H1 (cell line): ENCODE measurements at regions not wholly inside any gene's neighbourhood (a gene's known extent, or its start where the extent isn't known, plus 50 kb on each side); places are given as distances from the start of the nearest gene placed in this dataset.

ENCODE experiments used
- CTCF ChIA-PET: fragments of 300-600 bp; sonication (Branson Sonifier 250); formaldehyde crosslinking; loops from one replicate; lab custom pipeline; 2021; ENCODE audit not compliant: partially characterized antibody; lab: Charles Lee
- POLR2A ChIA-PET: fragments of 300-600 bp; sonication (Branson Sonifier 250); formaldehyde crosslinking; loops from one replicate; lab custom pipeline; 2021; ENCODE audit warnings: inconsistent platforms; ENCODE audit not compliant: partially characterized antibody; lab: Charles Lee
- DNase-seq, 2 experiments: peaks; one replicate each; pipeline versions ENCODE4 v3.0.0 to v3.0.0-alpha.2; 2010 to 2022; ENCODE audit warnings: low spot score in 2 of 2, low read depth in 1 of 2, mixed read lengths in 1 of 2
- FAIRE-seq: peaks from 2 replicates; lab custom pipeline; 2011; peaks lifted over from hg19 to GRCh38; lab: Jason Lieb, UNC
- H2AFZ ChIP-seq: 2 replicates; pipeline ENCODE4 v1.8.1; 2012; ENCODE audit warnings: low read length, inconsistent platforms
- H2AK5ac ChIP-seq: 2 replicates; pipeline ENCODE4 v1.6.1; 2013; ENCODE audit warnings: low read depth, low read length
- H2BK120ac ChIP-seq: replicated peaks from 2 replicates; pipeline ENCODE3; 2013; ENCODE audit warnings: low read depth, low read length, inconsistent platforms
- H2BK12ac ChIP-seq: 2 replicates; pipeline ENCODE4 v1.6.1; 2013; ENCODE audit warnings: low read depth, low read length
- H2BK15ac ChIP-seq: 2 replicates; pipeline ENCODE4 v1.6.1; 2013; ENCODE audit warnings: low read length
- H2BK20ac ChIP-seq: 2 replicates; pipeline ENCODE4 v1.6.1; 2013; ENCODE audit warnings: low read length
- H2BK5ac ChIP-seq: 2 replicates; pipeline ENCODE4 v1.6.1; 2013; ENCODE audit warnings: low read depth, low read length
- H3K14ac ChIP-seq: 2 replicates; pipeline ENCODE4 v1.6.1; 2013; ENCODE audit warnings: inconsistent platforms; ENCODE audit not compliant: insufficient read length
- H3K18ac ChIP-seq: 2 replicates; pipeline ENCODE4 v1.6.1; 2013; ENCODE audit warnings: low read length; ENCODE audit errors: extremely low read depth
- H3K23ac ChIP-seq: 2 replicates; pipeline ENCODE4 v1.6.1; 2013; ENCODE audit warnings: inconsistent platforms; ENCODE audit not compliant: insufficient read length
- H3K23me2 ChIP-seq: 2 replicates; pipeline ENCODE4 v1.6.1; 2013; ENCODE audit warnings: low read depth, low read length
- H3K27ac ChIP-seq: 2 replicates; pipeline ENCODE4 v1.6.1; 2011; ENCODE audit warnings: low read depth, low read length, inconsistent platforms
- H3K27me3 ChIP-seq, 4 experiments: replicated peaks in 1 of 4; 1 replicate in 1 of 4; 2 replicates in 3 of 4; pipeline versions ENCODE4 v1.6.1 to v1.8.1; 2011 to 2013; ENCODE audit warnings: low read length in 3 of 4, mild to moderate bottlenecking in 3 of 4, inconsistent platforms in 2 of 4, mixed read lengths in 2 of 4, moderate library complexity in 1 of 4; ENCODE audit not compliant: control insufficient read depth in 3 of 4, insufficient read depth in 3 of 4; ENCODE audit errors: extremely low read depth in 1 of 4
- H3K36me3 ChIP-seq, 4 experiments: 2 replicates each; pipeline versions ENCODE4 v1.6.1 to v1.8.1; 2011 to 2013; ENCODE audit warnings: mild to moderate bottlenecking in 4 of 4, low read length in 3 of 4, moderate library complexity in 2 of 4, control low read depth in 1 of 4, inconsistent platforms in 1 of 4; ENCODE audit not compliant: insufficient read depth in 4 of 4, control insufficient read depth in 2 of 4
- H3K4ac ChIP-seq: replicated peaks from 2 replicates; pipeline ENCODE3; 2013; ENCODE audit warnings: low read length, low read depth, mixed read lengths, inconsistent platforms; ENCODE audit not compliant: insufficient read length
- H3K4me1 ChIP-seq, 4 experiments: replicated peaks in 1 of 4; 1 replicate in 1 of 4; 2 replicates in 3 of 4; pipeline versions ENCODE4 v1.6.1 to v1.8.1; 2011 to 2013; ENCODE audit warnings: low read length in 3 of 4, inconsistent platforms in 2 of 4, mixed read lengths in 1 of 4; ENCODE audit not compliant: insufficient read depth in 4 of 4, control insufficient read depth in 3 of 4
- H3K4me2 ChIP-seq, 2 experiments: 2 replicates each; pipeline versions ENCODE4 v1.6.1 to v1.8.1; 2011 to 2013; ENCODE audit warnings: low read depth in 2 of 2, low read length in 2 of 2, control low read depth in 1 of 2, inconsistent platforms in 1 of 2, mild to moderate bottlenecking in 1 of 2; ENCODE audit not compliant: insufficient read depth in 1 of 2
- H3K4me3 ChIP-seq, 4 experiments: fragments of 200-600, 300-600 bp in 1 of 4; sonication (generic), shearing (Covaris generic), sonication (Bioruptor Twin) in 1 of 4; 2 replicates each; pipeline versions ENCODE4 v1.5.1 to v1.8.1; 2011 to 2016; ENCODE audit warnings: low read length in 4 of 4, low read depth in 3 of 4, control low read depth in 2 of 4, inconsistent platforms in 2 of 4, mild to moderate bottlenecking in 2 of 4, mixed read lengths in 1 of 4, moderate library complexity in 1 of 4; ENCODE audit not compliant: insufficient read depth in 2 of 4; ENCODE audit errors: extremely low read depth in 1 of 4
- H3K56ac ChIP-seq: replicated peaks from 2 replicates; pipeline ENCODE3; 2013; ENCODE audit warnings: low read depth, mild to moderate bottlenecking, mixed read lengths, low read length, inconsistent platforms; ENCODE audit not compliant: insufficient read length
- H3K79me1 ChIP-seq: 2 replicates; pipeline ENCODE4 v1.6.1; 2013; ENCODE audit warnings: low read depth, low read length, control low read depth
- H3K79me2 ChIP-seq, 2 experiments: 2 replicates each; pipeline versions ENCODE4 v1.6.1 to v1.8.1; 2012 to 2013; ENCODE audit warnings: low read length in 2 of 2, mild to moderate bottlenecking in 2 of 2, inconsistent platforms in 1 of 2; ENCODE audit not compliant: insufficient read depth in 2 of 2, control insufficient read depth in 1 of 2
- H3K9ac ChIP-seq, 4 experiments: replicated peaks in 1 of 4; 1 replicate in 1 of 4; 2 replicates in 3 of 4; pipeline versions ENCODE4 v1.6.1 to v1.8.1; 2011 to 2013; ENCODE audit warnings: low read depth in 3 of 4, low read length in 3 of 4, control low read depth in 2 of 4, mild to moderate bottlenecking in 2 of 4, moderate library complexity in 2 of 4, inconsistent platforms in 1 of 4; ENCODE audit errors: extremely low read depth in 1 of 4
- H3K9me3 ChIP-seq, 2 experiments: 2 replicates each; pipeline versions ENCODE4 v1.6.1 to v1.8.1; 2012 to 2013; ENCODE audit warnings: mild to moderate bottlenecking in 2 of 2, moderate library complexity in 2 of 2, control low read depth in 1 of 2, inconsistent platforms in 1 of 2, low read depth in 1 of 2, low read length in 1 of 2, mixed read lengths in 1 of 2; ENCODE audit not compliant: insufficient read depth in 2 of 2
- H4K20me1 ChIP-seq, 2 experiments: replicated peaks in 1 of 2; 2 replicates each; pipeline versions ENCODE3 to v1.8.1; 2011 to 2013; ENCODE audit warnings: inconsistent platforms in 2 of 2, low read length in 2 of 2, mild to moderate bottlenecking in 1 of 2; ENCODE audit not compliant: insufficient read depth in 2 of 2, control insufficient read depth in 1 of 2
- H4K5ac ChIP-seq: 2 replicates; pipeline ENCODE4 v1.6.1; 2013; ENCODE audit warnings: low read length, low read depth, mixed read lengths, inconsistent platforms; ENCODE audit not compliant: insufficient read length
- H4K8ac ChIP-seq: 2 replicates; pipeline ENCODE4 v1.8.0; 2013; ENCODE audit warnings: mild to moderate bottlenecking, moderate library complexity, low read length, inconsistent platforms; ENCODE audit not compliant: insufficient read depth; ENCODE audit errors: extremely low read depth
- H4K91ac ChIP-seq: replicated peaks from 2 replicates; pipeline ENCODE3; 2013; ENCODE audit warnings: low read length, mixed read lengths, inconsistent platforms; ENCODE audit not compliant: insufficient read length
- EGR1 ChIP-seq: IDR thresholded peaks from 2 replicates; pipeline ENCODE4 v1.6.1; 2011; ENCODE audit warnings: low read depth, low read length, borderline replicate concordance
- GABPA ChIP-seq: IDR thresholded peaks from 2 replicates; pipeline ENCODE4 v1.6.1; 2011; ENCODE audit warnings: mild to moderate bottlenecking, low read length, moderate library complexity, borderline replicate concordance; ENCODE audit not compliant: insufficient read depth
- TEAD4 ChIP-seq: IDR thresholded peaks from 2 replicates; pipeline ENCODE4 v1.6.1; 2012; ENCODE audit warnings: low read depth, low read length, inconsistent platforms, mixed read lengths
- WGBS, 2 experiments: shearing (Covaris generic) in 1 of 2; methylation state at CpG; one replicate each; pipeline versions ENCODE4 v1.1.6 to v1.1.7; 2013 to 2015; ENCODE audit warnings: low lambda C conversion rate in 2 of 2, mixed read lengths in 2 of 2, inconsistent platforms in 1 of 2, low coverage in 1 of 2, missing lambda C conversion rate in 1 of 2; ENCODE audit not compliant: insufficient replicate concordance in 2 of 2, insufficient coverage in 1 of 2, insufficient read length in 1 of 2; ENCODE audit errors: extremely low coverage in 1 of 2, missing lambda C conversion rate in 1 of 2; 5-methylcytosine and 5-hydroxymethylcytosine counted together
- TF ChIP-seq, protein P1 (sequence below), 3 experiments: IDR thresholded peaks; 1 replicate in 2 of 3; 2 replicates in 1 of 3; pipeline versions ENCODE4 v1.5.1 to v1.6.1; 2011; ENCODE audit warnings: low read length in 3 of 3, mild to moderate bottlenecking in 3 of 3, inconsistent platforms in 2 of 3, low read depth in 1 of 3, moderate library complexity in 1 of 3; ENCODE audit not compliant: insufficient read depth in 1 of 3; ENCODE audit errors: control extremely low read depth in 1 of 3

DNA sequence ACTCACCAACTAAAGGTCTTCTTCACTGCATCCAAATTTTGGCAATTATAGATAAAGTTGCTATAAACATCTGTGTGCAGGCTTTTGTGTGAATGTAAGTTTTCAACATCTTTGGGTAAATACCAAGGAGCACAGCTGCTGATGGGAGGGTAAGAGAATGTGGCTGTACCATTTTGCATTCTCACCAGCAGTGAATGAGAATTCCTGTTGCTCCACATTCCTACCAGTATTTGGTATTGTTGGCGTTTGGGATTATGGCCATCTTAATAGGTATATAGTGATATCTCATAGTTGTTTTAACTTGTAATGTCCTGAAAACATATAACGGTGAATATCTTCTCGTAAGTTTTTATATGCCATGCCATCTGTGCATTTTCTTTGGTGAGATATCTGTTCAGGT, 69.3 kb downstream of the ILRUN start:
- Histone ChIP-seq H3K4me3 (no peak overlapping the region), H3K4me2 (no peak overlapping the region), H2BK20ac (no peak overlapping the region), H3K4me1 (no peaks in the 10 kb centered on the region), H2AK5ac (no peak overlapping the region), H2BK120ac (no peak overlapping the region), H3K36me3 (no peaks in the 10 kb centered on the region), H3K23ac (no peak overlapping the region), H3K18ac (no peak overlapping the region), H4K5ac (no peak overlapping the region), H3K23me2 (no peaks in the 10 kb centered on the region), H3K4ac (no peak overlapping the region), H3K79me1 (no peaks in the 10 kb centered on the region), H4K91ac (no peak overlapping the region), H4K8ac (no peak overlapping the region), H2AFZ (no peak overlapping the region), H3K79me2 (no peaks in the 10 kb centered on the region), H3K14ac (no peak overlapping the region), H3K27ac (no peak overlapping the region), H3K9ac (no peak overlapping the region), H3K27me3 (no peaks in the 10 kb centered on the region), H3K9me3 (no peaks in the 10 kb centered on the region), H2BK15ac (no peak overlapping the region), H4K20me1 (no peaks in the 10 kb centered on the region), H3K56ac (no peak overlapping the region), H2BK5ac (no peak overlapping the region), H2BK12ac (no peak overlapping the region)
- POLR2A ChIA-PET, result no interaction called here
- TF ChIP-seq EGR1 (no peak), GABPA (no peak), TEAD4 (peak; percentile 44; the same call in 1 of the 2 replicates)
- TF ChIP-seq, protein P1, sequence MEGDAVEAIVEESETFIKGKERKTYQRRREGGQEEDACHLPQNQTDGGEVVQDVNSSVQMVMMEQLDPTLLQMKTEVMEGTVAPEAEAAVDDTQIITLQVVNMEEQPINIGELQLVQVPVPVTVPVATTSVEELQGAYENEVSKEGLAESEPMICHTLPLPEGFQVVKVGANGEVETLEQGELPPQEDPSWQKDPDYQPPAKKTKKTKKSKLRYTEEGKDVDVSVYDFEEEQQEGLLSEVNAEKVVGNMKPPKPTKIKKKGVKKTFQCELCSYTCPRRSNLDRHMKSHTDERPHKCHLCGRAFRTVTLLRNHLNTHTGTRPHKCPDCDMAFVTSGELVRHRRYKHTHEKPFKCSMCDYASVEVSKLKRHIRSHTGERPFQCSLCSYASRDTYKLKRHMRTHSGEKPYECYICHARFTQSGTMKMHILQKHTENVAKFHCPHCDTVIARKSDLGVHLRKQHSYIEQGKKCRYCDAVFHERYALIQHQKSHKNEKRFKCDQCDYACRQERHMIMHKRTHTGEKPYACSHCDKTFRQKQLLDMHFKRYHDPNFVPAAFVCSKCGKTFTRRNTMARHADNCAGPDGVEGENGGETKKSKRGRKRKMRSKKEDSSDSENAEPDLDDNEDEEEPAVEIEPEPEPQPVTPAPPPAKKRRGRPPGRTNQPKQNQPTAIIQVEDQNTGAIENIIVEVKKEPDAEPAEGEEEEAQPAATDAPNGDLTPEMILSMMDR (IDR thresholded peaks at IDR 0.05; ENCODE audit: control extremely low read depth in 1 of 3, insufficient read depth in 1 of 3, low read depth in 1 of 3, low read length in 3 of 3), result no peak
- FAIRE-seq (no peak), DNase-seq (no peak)
- 94% methylated on average over 3 of the region's 3 CpGs; no CpG with 5 or more reads in 1 of the 2 experiments for WGBS, 2 experiments
- CTCF ChIA-PET, result no interaction called here
